ENCODE measurements at regions not wholly inside any gene's neighbourhood (a gene's known extent, or its start where the extent isn't known, plus 50 kb on each side); places are given as distances from the start of the nearest gene placed in this dataset.

DNA sequence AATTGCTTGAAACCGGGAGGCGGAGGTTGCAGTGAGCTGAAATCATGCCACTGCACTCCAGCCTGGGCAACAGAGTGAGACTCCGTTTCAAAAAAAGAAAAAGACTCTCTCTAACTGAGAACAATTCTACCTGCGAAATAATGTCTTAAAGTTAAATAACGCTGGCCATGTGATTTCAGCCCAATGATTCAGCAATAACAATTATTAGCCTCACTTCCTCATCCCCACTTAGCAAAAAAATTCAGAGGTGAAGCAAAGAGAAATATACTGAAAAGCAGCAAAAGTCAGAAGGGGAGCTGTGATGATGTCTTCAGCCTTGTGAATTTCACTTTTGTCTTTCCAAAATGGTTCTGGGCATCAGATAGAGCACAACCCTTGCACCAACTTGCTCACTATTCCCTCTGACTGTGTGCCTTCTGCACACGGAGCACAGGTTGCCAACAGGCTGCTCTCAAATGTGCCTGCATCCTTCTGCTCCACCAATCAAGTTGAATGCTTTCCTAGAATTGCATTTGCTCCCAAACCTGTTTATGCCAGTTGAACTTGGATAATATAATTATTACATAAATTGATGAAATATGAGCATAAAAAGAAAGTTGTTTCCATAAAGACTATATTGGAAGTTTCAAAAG, 79.8 kb upstream of the IPO9 start:
- Histone ChIP-seq H3K4me2 (replicated peaks; ENCODE audit: extremely low read depth, low read length, poor library complexity, severe bottlenecking) (peak overlapping the region; percentile 42), H3K27me3 (ENCODE audit: control insufficient read depth in 2 of 2, insufficient read depth in 2 of 2, low read length in 2 of 2) (no peaks in the 10 kb centered on the region), H3K36me3 (replicated peaks in 1 of 2; ENCODE audit: control insufficient read depth in 1 of 2, insufficient read depth in 2 of 2, low read length in 2 of 2) (no peaks in the 10 kb centered on the region), H3K4me3 (replicated peaks in 1 of 3; ENCODE audit: low read depth in 2 of 3, low read length in 3 of 3) (peak overlapping the region in 1 of 3 experiments; percentile 24), H3K27ac (ENCODE audit: low read depth in 1 of 2, low read length in 2 of 2) (peak overlapping the region; percentile 42 to 57), H3K4me1 (ENCODE audit: control insufficient read depth in 1 of 2, insufficient read depth in 2 of 2, low read length in 2 of 2) (peaks cover 31 to 33% of the 10 kb centered on the region in 2 donors), H3K9ac (ENCODE audit: insufficient read depth, low read length, poor library complexity, severe bottlenecking) (no peak overlapping the region), H3K9me3 (replicated peaks in 1 of 2; ENCODE audit: control insufficient read depth in 1 of 2, insufficient read depth in 1 of 2, low read length in 2 of 2) (no peaks in the 10 kb centered on the region), H3K79me2 (ENCODE audit: insufficient read depth, low read length) (no peaks in the 10 kb centered on the region), H2AFZ (ENCODE audit: insufficient read depth, low read depth, low read length, poor library complexity, severe bottlenecking) (no peak overlapping the region), H4K20me1 (ENCODE audit: insufficient read depth, low read length) (no peaks in the 10 kb centered on the region)
- peak; percentile 34 to 57 (median 48) for DNase-seq
- H3K27me3 Mint-ChIP-seq (ENCODE audit: low read depth in 3 of 3) = peaks cover 3 to 4% (median 4%) of the 10 kb centered on the region in 3 donors
- H3K36me3 Mint-ChIP-seq = no peaks in the 10 kb centered on the region
- peaks cover 0 to 2% (median 0%) of the 10 kb centered on the region in 7 donors for H3K9me3 Mint-ChIP-seq
- H3K4me3 Mint-ChIP-seq = peak overlapping the region in 1 of 2 donors; percentile 75
- H3K27ac Mint-ChIP-seq = peak overlapping the region; percentile 75 to 94 (median 87)
- H3K4me1 Mint-ChIP-seq = peaks cover 32% of the 10 kb centered on the region
- intact Hi-C loops (cut with micrococcal nuclease) = loop anchor here in 1 of 2 donors (5.0 kb wide), 1 partner anchor 37 kb away; no protein-coding TSS in a partner anchor
- WGBS (ENCODE audit: insufficient coverage) = 41% methylated on average over 3 of the region's 6 CpGs
- TF ChIP-seq, protein P1, sequence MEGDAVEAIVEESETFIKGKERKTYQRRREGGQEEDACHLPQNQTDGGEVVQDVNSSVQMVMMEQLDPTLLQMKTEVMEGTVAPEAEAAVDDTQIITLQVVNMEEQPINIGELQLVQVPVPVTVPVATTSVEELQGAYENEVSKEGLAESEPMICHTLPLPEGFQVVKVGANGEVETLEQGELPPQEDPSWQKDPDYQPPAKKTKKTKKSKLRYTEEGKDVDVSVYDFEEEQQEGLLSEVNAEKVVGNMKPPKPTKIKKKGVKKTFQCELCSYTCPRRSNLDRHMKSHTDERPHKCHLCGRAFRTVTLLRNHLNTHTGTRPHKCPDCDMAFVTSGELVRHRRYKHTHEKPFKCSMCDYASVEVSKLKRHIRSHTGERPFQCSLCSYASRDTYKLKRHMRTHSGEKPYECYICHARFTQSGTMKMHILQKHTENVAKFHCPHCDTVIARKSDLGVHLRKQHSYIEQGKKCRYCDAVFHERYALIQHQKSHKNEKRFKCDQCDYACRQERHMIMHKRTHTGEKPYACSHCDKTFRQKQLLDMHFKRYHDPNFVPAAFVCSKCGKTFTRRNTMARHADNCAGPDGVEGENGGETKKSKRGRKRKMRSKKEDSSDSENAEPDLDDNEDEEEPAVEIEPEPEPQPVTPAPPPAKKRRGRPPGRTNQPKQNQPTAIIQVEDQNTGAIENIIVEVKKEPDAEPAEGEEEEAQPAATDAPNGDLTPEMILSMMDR (IDR thresholded peaks at IDR 0.05) = no peak

DNA sequence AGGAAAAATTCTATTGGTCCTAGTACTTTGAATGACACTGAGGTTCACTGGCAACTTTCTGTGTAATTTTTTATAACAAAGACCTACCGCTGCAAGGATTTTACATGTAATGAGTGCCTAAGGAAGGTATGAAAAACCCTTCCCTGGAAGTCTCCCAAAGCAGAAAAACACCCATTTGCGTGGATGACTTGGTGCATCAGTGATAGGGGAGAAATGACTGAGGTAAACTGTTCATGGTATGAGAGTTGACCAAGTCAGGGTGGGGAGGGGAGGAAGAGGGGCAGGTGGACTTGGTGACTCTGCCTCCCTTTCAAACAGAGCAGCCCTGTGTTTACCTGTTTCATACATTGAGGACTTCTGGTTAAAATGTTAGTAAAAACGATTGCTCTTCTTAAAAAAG, 78.8 kb upstream of the IPO9 start:
- Mint-ChIP-seq H3K27ac (no peak overlapping the region), H3K4me1 (peaks cover 33% of the 10 kb centered on the region), H3K4me3 (no peak overlapping the region), H3K9me3 (peaks cover 0 to 2% (median 0%) of the 10 kb centered on the region in 7 donors), H3K36me3 (no peaks in the 10 kb centered on the region), H3K27me3 (ENCODE audit: low read depth in 3 of 3) (peaks cover 2 to 4% (median 3%) of the 10 kb centered on the region in 3 donors)
- no peak for DNase-seq
- H3K27ac ChIP-seq (ENCODE audit: low read depth in 1 of 2, low read length in 2 of 2) = no peak overlapping the region
- H3K9ac ChIP-seq (ENCODE audit: insufficient read depth, low read length, poor library complexity, severe bottlenecking) = no peak overlapping the region
- no CpG with 5 or more reads among the region's 3 CpGs for WGBS (ENCODE audit: insufficient coverage)
- no peaks in the 10 kb centered on the region for H3K27me3 ChIP-seq (ENCODE audit: control insufficient read depth in 2 of 2, insufficient read depth in 2 of 2, low read length in 2 of 2)
- intact Hi-C loops (cut with micrococcal nuclease) = loop anchor here in 1 of 2 donors (5.0 kb wide), 1 partner anchor 37 kb away; no protein-coding TSS in a partner anchor
- no peaks in the 10 kb centered on the region for H3K36me3 ChIP-seq (replicated peaks in 1 of 2; ENCODE audit: control insufficient read depth in 1 of 2, insufficient read depth in 2 of 2, low read length in 2 of 2)
- H3K4me2 ChIP-seq (replicated peaks; ENCODE audit: extremely low read depth, low read length, poor library complexity, severe bottlenecking) = no peak overlapping the region
- TF ChIP-seq, protein P1 (IDR thresholded peaks at IDR 0.05) = no peak
- H3K4me3 ChIP-seq (replicated peaks in 1 of 3; ENCODE audit: low read depth in 2 of 3, low read length in 3 of 3) = no peak overlapping the region
- H3K79me2 ChIP-seq (ENCODE audit: insufficient read depth, low read length) = no peaks in the 10 kb centered on the region
- peaks cover 31 to 33% of the 10 kb centered on the region in 2 donors for H3K4me1 ChIP-seq (ENCODE audit: control insufficient read depth in 1 of 2, insufficient read depth in 2 of 2, low read length in 2 of 2)
- no peaks in the 10 kb centered on the region for H4K20me1 ChIP-seq (ENCODE audit: insufficient read depth, low read length)
- no peak overlapping the region for H2AFZ ChIP-seq (ENCODE audit: insufficient read depth, low read depth, low read length, poor library complexity, severe bottlenecking)
- H3K9me3 ChIP-seq (replicated peaks in 1 of 2; ENCODE audit: control insufficient read depth in 1 of 2, insufficient read depth in 1 of 2, low read length in 2 of 2) = no peaks in the 10 kb centered on the region

Data from CD14-positive monocyte (primary cell).